CD4-positive, CD25-positive, alpha-beta regulatory T cell (primary cell): ENCODE measurements at regions not wholly inside any gene's neighbourhood (a gene's known extent, or its start where the extent isn't known, plus 50 kb on each side); places are given as distances from the start of the nearest gene placed in this dataset.

ENCODE experiments used
- ATAC-seq, 2 donors: fragments of 150-1000 bp; cut with Tn5 transposase; one replicate each; pipeline ENCODE4 v1.10.0; 2021; ENCODE audit warnings: low read depth in 2 of 2, moderate number of reproducible peaks in 2 of 2, moderate library complexity in 1 of 2
- DNase-seq, 3 donors: peaks; one replicate each; pipeline versions ENCODE4 v3.0.0 to v3.0.0-alpha.2; 2012 to 2022; ENCODE audit warnings: mixed read lengths in 1 of 3
- H3K27ac ChIP-seq: one replicate; pipeline ENCODE4 v1.7.0; 2013; ENCODE audit warnings: mild to moderate bottlenecking, low read length; ENCODE audit not compliant: insufficient read depth, poor library complexity, severe bottlenecking
- H3K27me3 ChIP-seq: one replicate; pipeline ENCODE4 v1.7.0; 2013; ENCODE audit warnings: low read length; ENCODE audit not compliant: control insufficient read depth, insufficient read depth
- H3K36me3 ChIP-seq: one replicate; pipeline ENCODE4 v1.7.0; 2013; ENCODE audit warnings: mild to moderate bottlenecking, low read length, moderate library complexity; ENCODE audit not compliant: control insufficient read depth, insufficient read depth
- H3K4me1 ChIP-seq: 2 replicates; pipeline ENCODE4 v1.7.0; 2013; ENCODE audit warnings: mild to moderate bottlenecking, low read length; ENCODE audit not compliant: insufficient read depth, control insufficient read depth, poor library complexity, severe bottlenecking
- H3K4me3 ChIP-seq: one replicate; pipeline ENCODE4 v1.7.0; 2013; ENCODE audit warnings: low read depth, mild to moderate bottlenecking, low read length, moderate library complexity
- H3K9me3 ChIP-seq, 2 experiments: 1 replicate in 1 of 2; 2 replicates in 1 of 2; pipeline ENCODE4 v1.7.0; 2013; ENCODE audit warnings: low read length in 2 of 2, mild to moderate bottlenecking in 1 of 2, moderate library complexity in 1 of 2; ENCODE audit not compliant: control insufficient read depth in 2 of 2
- H3K27ac Mint-ChIP-seq, 3 donors: one replicate each; pipeline ENCODE4 v1.8.0; 2020 to 2022; ENCODE audit warnings: mild to moderate bottlenecking in 3 of 3, mixed read lengths in 3 of 3, moderate library complexity in 2 of 3
- H3K27me3 Mint-ChIP-seq: one replicate; pipeline ENCODE4 v1.8.0; 2022; ENCODE audit warnings: mild to moderate bottlenecking, mixed read lengths
- H3K36me3 Mint-ChIP-seq: one replicate; pipeline ENCODE4 v1.8.0; 2020; ENCODE audit warnings: mixed read lengths
- H3K4me1 Mint-ChIP-seq, 4 donors: one replicate each; pipeline ENCODE4 v1.8.0; 2020 to 2022; ENCODE audit warnings: mixed read lengths in 4 of 4, mild to moderate bottlenecking in 1 of 4
- H3K4me3 Mint-ChIP-seq, 4 donors: one replicate each; pipeline ENCODE4 v1.8.0; 2020 to 2022; ENCODE audit warnings: mild to moderate bottlenecking in 4 of 4, mixed read lengths in 4 of 4, moderate library complexity in 3 of 4
- H3K9me3 Mint-ChIP-seq, 7 donors: one replicate each; pipeline ENCODE4 v1.8.0; 2020 to 2022; ENCODE audit warnings: mixed read lengths in 7 of 7, mild to moderate bottlenecking in 3 of 7, moderate library complexity in 2 of 7

DNA sequence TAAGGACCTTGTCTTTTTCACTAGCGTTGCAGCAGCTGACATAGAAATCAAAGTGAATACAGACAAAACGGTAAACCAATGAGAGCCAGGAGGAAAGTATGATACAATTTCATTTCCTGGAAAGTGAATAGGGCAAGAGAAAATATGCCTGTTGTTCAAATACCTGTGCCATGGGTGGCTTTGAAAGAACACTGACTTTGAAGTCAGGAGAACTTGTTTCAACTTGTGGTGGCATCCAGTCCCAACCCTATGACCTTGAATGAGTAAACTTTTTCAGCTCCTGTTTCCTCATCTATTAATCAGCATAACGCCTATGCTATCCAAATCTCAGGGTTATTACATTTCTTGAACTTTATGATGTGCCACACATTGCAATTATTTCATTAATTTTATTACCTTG is 173.7 kb upstream of the HS3ST3A1 start:
- H3K27ac ChIP-seq, result no peak overlapping the region
- H3K9me3 ChIP-seq, result peaks cover 0 to 5% of the 10 kb centered on the region in 2 experiments
- peaks cover 2% of the 10 kb centered on the region for H3K36me3 ChIP-seq
- no peaks in the 10 kb centered on the region for H3K27me3 ChIP-seq
- no peaks in the 10 kb centered on the region for H3K27me3 Mint-ChIP-seq
- H3K4me1 ChIP-seq, result no peaks in the 10 kb centered on the region
- no peak overlapping the region for H3K4me3 ChIP-seq
- ATAC-seq (no peak), DNase-seq (peak in 1 of 3 donors; percentile 3)
- H3K27ac Mint-ChIP-seq, result no peak overlapping the region
- H3K4me3 Mint-ChIP-seq, result no peak overlapping the region
- H3K36me3 Mint-ChIP-seq, result peaks cover 37% of the 10 kb centered on the region
- H3K4me1 Mint-ChIP-seq, result no peaks in the 10 kb centered on the region
- H3K9me3 Mint-ChIP-seq, result peaks cover 3 to 19% (median 8%) of the 10 kb centered on the region in 7 donors

DNA sequence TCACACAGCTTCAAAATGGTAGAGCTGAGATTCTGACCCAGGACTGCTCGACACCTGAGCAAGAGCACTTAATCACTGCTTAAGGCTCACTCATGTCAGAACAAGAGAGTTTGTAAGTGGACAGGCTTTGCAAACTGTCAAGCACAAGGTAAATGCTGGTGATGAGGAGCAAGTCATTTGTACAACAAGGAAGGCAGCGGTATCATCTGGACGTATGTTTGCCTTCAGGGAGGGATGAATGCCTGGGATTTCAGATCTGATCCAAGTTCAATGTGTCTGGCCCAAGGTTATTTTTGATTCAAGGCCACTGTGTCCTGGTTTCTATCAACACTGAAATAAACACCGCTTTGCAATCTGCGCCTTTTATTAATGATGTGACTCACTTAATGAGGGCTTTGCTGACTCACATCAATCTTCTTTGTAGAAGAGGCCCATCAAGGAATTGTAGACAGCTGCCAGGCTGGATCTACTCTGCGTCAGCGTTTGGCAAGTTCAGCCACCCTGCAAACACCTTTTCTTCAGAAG is 174.4 kb upstream of the HS3ST3A1 start:
- Histone ChIP-seq H3K4me3 (no peak overlapping the region), H3K36me3 (peaks cover 2% of the 10 kb centered on the region), H3K9me3 (peaks cover 0 to under 1% of the 10 kb centered on the region in 2 experiments), H3K27me3 (no peaks in the 10 kb centered on the region), H3K27ac (no peak overlapping the region), H3K4me1 (no peaks in the 10 kb centered on the region)
- no peak for DNase-seq
- no peak for ATAC-seq
- Mint-ChIP-seq H3K4me3 (no peak overlapping the region), H3K9me3 (peaks cover 3 to 14% (median 9%) of the 10 kb centered on the region in 7 donors), H3K27ac (no peak overlapping the region), H3K27me3 (no peaks in the 10 kb centered on the region), H3K4me1 (no peaks in the 10 kb centered on the region), H3K36me3 (peaks cover 37% of the 10 kb centered on the region)

DNA sequence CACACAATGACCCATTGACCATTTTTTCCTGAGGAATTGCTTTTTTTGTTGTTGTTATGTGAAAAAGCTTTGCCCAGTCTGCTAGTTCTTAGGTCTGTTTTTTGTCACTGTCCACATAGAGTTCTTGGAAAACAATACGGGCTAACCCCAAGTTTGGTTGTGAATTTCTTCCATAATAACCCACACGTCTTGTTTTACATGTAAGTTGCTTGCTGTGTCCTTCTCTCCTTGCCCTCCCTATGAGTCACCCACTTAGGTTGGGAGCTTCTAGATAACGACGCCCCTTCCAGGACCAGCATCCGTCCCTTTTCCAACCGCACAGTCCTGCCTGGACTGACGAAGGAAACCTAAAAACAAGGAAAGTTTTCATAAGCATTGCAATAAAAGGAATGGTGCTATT is 175.3 kb upstream of the HS3ST3A1 start:
- Mint-ChIP-seq H3K27me3 (no peaks in the 10 kb centered on the region), H3K9me3 (peaks cover 4 to 13% (median 7%) of the 10 kb centered on the region in 7 donors), H3K36me3 (peaks cover 34% of the 10 kb centered on the region), H3K27ac (peak overlapping the region in 1 of 3 donors; percentile 38), H3K4me1 (no peaks in the 10 kb centered on the region), H3K4me3 (no peak overlapping the region)
- Histone ChIP-seq H3K9me3 (peaks cover 0 to 2% of the 10 kb centered on the region in 2 experiments), H3K4me1 (no peaks in the 10 kb centered on the region), H3K27me3 (no peaks in the 10 kb centered on the region), H3K36me3 (peaks cover 2% of the 10 kb centered on the region), H3K4me3 (no peak overlapping the region), H3K27ac (no peak overlapping the region)
- ATAC-seq, result no peak
- no peak for DNase-seq

DNA sequence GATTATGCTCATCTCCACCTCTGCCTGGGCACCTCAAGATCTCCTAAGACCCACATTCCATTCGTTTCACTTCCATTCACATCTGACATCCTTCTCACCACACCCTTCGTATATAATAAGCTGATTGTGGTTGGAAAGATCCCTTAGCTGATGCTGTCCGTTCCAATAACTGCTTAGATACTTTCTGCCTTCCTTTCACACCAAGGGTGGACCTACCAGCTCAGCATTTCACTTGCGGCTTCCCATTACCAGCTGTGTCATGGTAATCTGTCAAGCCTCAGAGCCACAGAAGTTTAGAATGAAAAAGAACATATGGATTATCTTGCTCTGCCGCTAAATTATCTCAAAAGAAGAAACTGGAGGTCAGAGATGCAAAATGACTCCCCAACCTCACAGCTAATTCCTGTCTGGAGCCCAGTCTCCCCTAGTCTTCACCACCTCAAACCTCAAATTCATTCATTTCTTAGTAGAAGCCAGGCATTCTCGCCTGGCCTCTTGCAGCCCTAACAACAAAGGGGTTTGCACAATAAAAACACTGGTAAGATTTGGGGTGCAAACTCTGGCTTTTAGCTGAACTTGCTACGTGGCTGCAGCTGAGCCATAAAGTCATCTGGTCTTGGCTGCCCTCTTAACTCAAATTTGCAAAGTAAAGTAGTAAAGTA is 182.8 kb upstream of the HS3ST3A1 start:
- peaks cover 1 to 9% (median 4%) of the 10 kb centered on the region in 7 donors for H3K9me3 Mint-ChIP-seq
- H3K4me1 ChIP-seq, result no peaks in the 10 kb centered on the region
- no peak overlapping the region for H3K27ac ChIP-seq
- peaks cover 17% of the 10 kb centered on the region for H3K36me3 Mint-ChIP-seq
- H3K4me1 Mint-ChIP-seq, result no peaks in the 10 kb centered on the region
- H3K27me3 ChIP-seq, result no peaks in the 10 kb centered on the region
- H3K36me3 ChIP-seq, result no peaks in the 10 kb centered on the region
- no peak for DNase-seq
- peaks cover 0 to 2% of the 10 kb centered on the region in 2 experiments for H3K9me3 ChIP-seq
- H3K4me3 ChIP-seq, result no peak overlapping the region
- no peak for ATAC-seq
- no peak overlapping the region for H3K4me3 Mint-ChIP-seq
- no peaks in the 10 kb centered on the region for H3K27me3 Mint-ChIP-seq
- no peak overlapping the region for H3K27ac Mint-ChIP-seq

DNA sequence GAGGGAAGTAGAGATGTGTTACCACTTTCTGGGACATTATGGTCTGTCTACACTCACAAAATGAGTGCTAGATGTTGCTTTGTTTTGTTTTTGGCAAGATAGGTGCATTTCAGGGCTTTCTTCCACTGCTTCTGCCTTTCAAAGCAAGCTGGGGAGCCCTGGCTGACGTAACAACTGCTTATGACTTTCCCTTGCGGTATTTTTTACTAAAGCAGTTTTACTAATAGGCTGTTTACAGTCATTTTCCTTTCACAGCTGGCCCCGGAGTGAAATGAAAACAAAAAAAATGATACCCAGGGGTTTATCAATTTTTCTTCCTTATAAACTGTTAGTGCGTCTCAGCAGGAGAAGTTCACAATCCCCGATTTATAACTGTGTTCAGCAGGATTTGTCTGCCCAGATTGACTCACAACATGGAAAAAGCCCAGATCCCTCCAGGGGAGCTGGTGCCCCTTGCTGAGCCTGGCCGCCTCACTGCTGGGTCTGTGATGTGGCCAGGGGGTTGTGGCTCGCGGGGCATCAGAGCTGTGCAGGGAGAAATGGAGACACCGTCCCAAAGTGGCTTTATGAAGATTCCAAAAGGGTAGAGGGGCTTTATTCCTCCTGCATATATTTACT is 184.4 kb upstream of the HS3ST3A1 start:
- H3K27ac ChIP-seq, result no peak overlapping the region
- no peaks in the 10 kb centered on the region for H3K4me1 Mint-ChIP-seq
- no peak overlapping the region for H3K4me3 Mint-ChIP-seq
- no peak overlapping the region for H3K4me3 ChIP-seq
- no peaks in the 10 kb centered on the region for H3K4me1 ChIP-seq
- peaks cover 0 to 5% (median 0%) of the 10 kb centered on the region in 7 donors for H3K9me3 Mint-ChIP-seq
- DNase-seq (no peak), ATAC-seq (no peak)
- H3K9me3 ChIP-seq, result peaks cover 0 to 1% of the 10 kb centered on the region in 2 experiments
- no peaks in the 10 kb centered on the region for H3K36me3 ChIP-seq
- no peaks in the 10 kb centered on the region for H3K27me3 ChIP-seq
- H3K27ac Mint-ChIP-seq, result no peak overlapping the region
- H3K36me3 Mint-ChIP-seq, result peaks cover 8% of the 10 kb centered on the region
- H3K27me3 Mint-ChIP-seq, result no peaks in the 10 kb centered on the region

DNA sequence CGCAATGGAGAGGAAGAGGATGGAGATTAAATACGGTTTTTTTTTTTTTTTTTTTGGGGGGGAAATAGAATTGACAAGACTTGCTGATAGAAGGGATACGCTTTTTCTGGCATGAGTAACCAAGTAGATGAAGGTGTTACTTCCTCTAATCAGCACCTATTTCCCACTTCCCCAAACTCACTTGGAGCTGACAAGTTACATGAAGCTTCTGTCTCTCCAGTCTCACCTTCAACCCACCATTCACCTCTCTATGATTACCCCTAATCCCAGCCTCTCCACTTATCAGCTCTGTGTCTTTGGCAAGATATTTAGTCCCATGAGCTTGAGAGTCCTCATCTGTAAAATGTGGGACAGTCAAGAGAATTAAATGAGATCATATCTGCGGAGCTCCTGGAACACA is 185.9 kb upstream of the HS3ST3A1 start:
- Histone ChIP-seq H3K27ac (no peak overlapping the region), H3K36me3 (no peaks in the 10 kb centered on the region), H3K9me3 (no peaks in the 10 kb centered on the region), H3K4me1 (no peaks in the 10 kb centered on the region), H3K27me3 (no peaks in the 10 kb centered on the region), H3K4me3 (no peak overlapping the region)
- Mint-ChIP-seq H3K4me3 (no peak overlapping the region), H3K27ac (no peak overlapping the region), H3K4me1 (no peaks in the 10 kb centered on the region), H3K36me3 (peaks cover 8% of the 10 kb centered on the region), H3K27me3 (no peaks in the 10 kb centered on the region), H3K9me3 (peaks cover 0 to 6% (median 0%) of the 10 kb centered on the region in 7 donors)
- DNase-seq, result no peak
- no peak for ATAC-seq

DNA sequence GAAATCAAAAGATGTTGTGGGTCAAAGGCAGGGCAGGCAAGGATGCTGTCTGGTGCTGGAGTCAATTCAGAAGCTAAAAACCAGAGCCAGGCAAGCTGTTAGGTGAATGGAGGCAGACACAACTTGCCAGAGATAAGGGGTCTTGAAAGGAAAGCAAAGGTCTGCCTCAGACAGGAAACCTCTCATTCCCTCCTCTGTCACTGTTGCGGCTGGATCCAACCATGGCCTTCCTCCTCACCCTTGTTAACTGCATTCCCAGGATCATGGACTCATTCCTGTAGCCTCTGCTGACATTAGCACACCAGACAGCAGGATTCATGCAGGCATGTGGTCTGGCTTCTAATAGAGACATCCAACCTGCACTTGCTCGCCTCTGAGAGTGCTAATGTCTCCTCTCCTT is 186.7 kb upstream of the HS3ST3A1 start:
- DNase-seq (no peak), ATAC-seq (no peak)
- Mint-ChIP-seq H3K4me1 (no peaks in the 10 kb centered on the region), H3K27ac (no peak overlapping the region), H3K9me3 (peaks cover 0 to 6% (median 0%) of the 10 kb centered on the region in 7 donors), H3K4me3 (no peak overlapping the region), H3K36me3 (peaks cover 8% of the 10 kb centered on the region), H3K27me3 (no peaks in the 10 kb centered on the region)
- H3K9me3 ChIP-seq, result no peaks in the 10 kb centered on the region
- H3K36me3 ChIP-seq, result no peaks in the 10 kb centered on the region
- no peaks in the 10 kb centered on the region for H3K27me3 ChIP-seq
- no peak overlapping the region for H3K4me3 ChIP-seq
- no peaks in the 10 kb centered on the region for H3K4me1 ChIP-seq
- no peak overlapping the region for H3K27ac ChIP-seq

DNA sequence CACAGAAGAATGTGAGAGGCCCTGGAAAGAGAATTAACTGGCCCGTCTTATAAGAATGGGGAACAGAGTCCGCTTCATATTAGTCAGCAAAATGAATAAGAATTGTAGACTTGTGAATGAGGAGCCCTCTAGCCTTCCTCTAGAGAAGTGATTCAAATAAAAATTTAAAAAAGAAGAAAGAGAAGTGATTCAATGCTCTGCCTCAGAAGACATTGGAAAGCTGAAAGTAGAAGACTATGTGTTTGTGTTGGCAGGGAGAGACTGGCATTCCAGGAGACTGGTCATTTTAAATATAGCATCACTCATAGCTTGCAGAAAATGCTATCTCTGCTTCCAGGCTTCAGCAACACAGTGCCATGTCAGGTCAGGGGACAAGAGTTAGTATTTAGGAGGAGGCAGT is 190.6 kb upstream of the HS3ST3A1 start:
- ATAC-seq (no peak), DNase-seq (no peak)
- H3K4me3 Mint-ChIP-seq, result no peak overlapping the region
- peaks cover 8% of the 10 kb centered on the region for H3K36me3 Mint-ChIP-seq
- H3K27me3 ChIP-seq, result no peaks in the 10 kb centered on the region
- H3K36me3 ChIP-seq, result no peaks in the 10 kb centered on the region
- no peaks in the 10 kb centered on the region for H3K4me1 Mint-ChIP-seq
- H3K4me3 ChIP-seq, result no peak overlapping the region
- H3K27ac ChIP-seq, result no peak overlapping the region
- no peaks in the 10 kb centered on the region for H3K4me1 ChIP-seq
- no peaks in the 10 kb centered on the region for H3K9me3 ChIP-seq
- peaks cover 0 to 6% (median 0%) of the 10 kb centered on the region in 7 donors for H3K9me3 Mint-ChIP-seq
- no peak overlapping the region for H3K27ac Mint-ChIP-seq
- H3K27me3 Mint-ChIP-seq, result no peaks in the 10 kb centered on the region
